Osteocyte (in vitro differentiated cells): ENCODE measurements at regions not wholly inside any gene's neighbourhood (a gene's known extent, or its start where the extent isn't known, plus 50 kb on each side); places are given as distances from the start of the nearest gene placed in this dataset.

Experiments used
- DNase-seq: peaks from one replicate; pipeline ENCODE4 v3.0.0; 2021; ENCODE audit warnings: mixed read lengths; ENCODE audit not compliant: unreplicated experiment; ENCODE audit errors: extremely low spot score
- H3K27ac Mint-ChIP-seq: one replicate; pipeline ENCODE4 v1.8.0; 2021; ENCODE audit warnings: mild to moderate bottlenecking, mixed read lengths; ENCODE audit not compliant: unreplicated experiment
- H3K27me3 Mint-ChIP-seq: one replicate; pipeline ENCODE4 v1.8.0; 2021; ENCODE audit warnings: mixed read lengths; ENCODE audit not compliant: unreplicated experiment
- H3K36me3 Mint-ChIP-seq: one replicate; pipeline ENCODE4 v1.8.0; 2021; ENCODE audit warnings: mixed read lengths; ENCODE audit not compliant: unreplicated experiment
- H3K4me1 Mint-ChIP-seq: one replicate; pipeline ENCODE4 v1.8.0; 2021; ENCODE audit warnings: mixed read lengths; ENCODE audit not compliant: unreplicated experiment
- H3K4me3 Mint-ChIP-seq: one replicate; pipeline ENCODE4 v1.8.0; 2021; ENCODE audit warnings: mild to moderate bottlenecking, moderate library complexity, mixed read lengths; ENCODE audit not compliant: unreplicated experiment
- H3K9me3 Mint-ChIP-seq: one replicate; pipeline ENCODE4 v1.8.0; 2021; ENCODE audit warnings: mixed read lengths; ENCODE audit not compliant: unreplicated experiment
- TF ChIP-seq, protein P1 (sequence below): fragments of 200-600 bp; sonication (generic); IDR thresholded peaks from 2 replicates; pipeline ENCODE4 v1.5.0; 2021; ENCODE audit warnings: antibody characterized with exemption, mild to moderate bottlenecking, moderate library complexity

- H3K36me3 Mint-ChIP-seq: no peaks in the 10 kb centered on the region
- H3K4me3 Mint-ChIP-seq: no peak overlapping the region
- TF ChIP-seq, protein P1, sequence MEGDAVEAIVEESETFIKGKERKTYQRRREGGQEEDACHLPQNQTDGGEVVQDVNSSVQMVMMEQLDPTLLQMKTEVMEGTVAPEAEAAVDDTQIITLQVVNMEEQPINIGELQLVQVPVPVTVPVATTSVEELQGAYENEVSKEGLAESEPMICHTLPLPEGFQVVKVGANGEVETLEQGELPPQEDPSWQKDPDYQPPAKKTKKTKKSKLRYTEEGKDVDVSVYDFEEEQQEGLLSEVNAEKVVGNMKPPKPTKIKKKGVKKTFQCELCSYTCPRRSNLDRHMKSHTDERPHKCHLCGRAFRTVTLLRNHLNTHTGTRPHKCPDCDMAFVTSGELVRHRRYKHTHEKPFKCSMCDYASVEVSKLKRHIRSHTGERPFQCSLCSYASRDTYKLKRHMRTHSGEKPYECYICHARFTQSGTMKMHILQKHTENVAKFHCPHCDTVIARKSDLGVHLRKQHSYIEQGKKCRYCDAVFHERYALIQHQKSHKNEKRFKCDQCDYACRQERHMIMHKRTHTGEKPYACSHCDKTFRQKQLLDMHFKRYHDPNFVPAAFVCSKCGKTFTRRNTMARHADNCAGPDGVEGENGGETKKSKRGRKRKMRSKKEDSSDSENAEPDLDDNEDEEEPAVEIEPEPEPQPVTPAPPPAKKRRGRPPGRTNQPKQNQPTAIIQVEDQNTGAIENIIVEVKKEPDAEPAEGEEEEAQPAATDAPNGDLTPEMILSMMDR: no peak
- no peak for DNase-seq
- H3K4me1 Mint-ChIP-seq: no peaks in the 10 kb centered on the region
- H3K27ac Mint-ChIP-seq: no peak overlapping the region
- no peaks in the 10 kb centered on the region for H3K9me3 Mint-ChIP-seq
- no peaks in the 10 kb centered on the region for H3K27me3 Mint-ChIP-seq
Observed at GRCh38 chr7:13225068-13225467, 537.6 kb downstream of the ARL4A start.

- H3K4me1 Mint-ChIP-seq: no peaks in the 10 kb centered on the region
- H3K9me3 Mint-ChIP-seq: no peaks in the 10 kb centered on the region
- DNase-seq: no peak
- no peaks in the 10 kb centered on the region for H3K27me3 Mint-ChIP-seq
- H3K4me3 Mint-ChIP-seq: no peak overlapping the region
- TF ChIP-seq, protein P1: no peak
- H3K36me3 Mint-ChIP-seq: no peaks in the 10 kb centered on the region
- H3K27ac Mint-ChIP-seq: no peak overlapping the region
Observed at GRCh38 chr7:13226385-13226784, 539.0 kb downstream of the ARL4A start.

DNA sequence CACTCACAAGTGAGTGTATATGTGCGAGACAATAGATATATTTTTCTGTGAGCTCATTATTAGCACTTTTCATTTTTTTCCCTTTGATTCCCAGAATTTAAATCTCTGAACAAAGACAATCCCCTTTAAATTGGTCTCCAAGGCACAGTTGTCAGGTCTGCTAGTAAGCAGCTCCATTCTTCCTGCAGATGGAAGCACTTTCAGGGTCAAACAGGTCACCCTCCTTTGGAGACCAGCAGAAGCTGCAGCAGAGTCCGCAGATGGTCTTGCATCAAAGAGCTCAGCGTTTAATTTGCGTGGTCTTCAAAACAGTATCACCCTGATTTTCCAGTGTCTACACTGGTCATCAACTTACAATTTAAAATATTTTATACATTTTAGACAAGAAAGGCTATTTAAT lies 543.8 kb downstream of the ARL4A start:
- Mint-ChIP-seq H3K4me1 (peaks cover 4% of the 10 kb centered on the region), H3K4me3 (no peak overlapping the region), H3K9me3 (no peaks in the 10 kb centered on the region), H3K27ac (no peak overlapping the region), H3K27me3 (no peaks in the 10 kb centered on the region), H3K36me3 (no peaks in the 10 kb centered on the region)
- no peak for DNase-seq
- TF ChIP-seq, protein P1: no peak

- TF ChIP-seq, protein P1: no peak
- no peak overlapping the region for H3K4me3 Mint-ChIP-seq
- H3K4me1 Mint-ChIP-seq: peaks cover 7% of the 10 kb centered on the region
- H3K9me3 Mint-ChIP-seq: no peaks in the 10 kb centered on the region
- H3K27me3 Mint-ChIP-seq: no peaks in the 10 kb centered on the region
- no peak for DNase-seq
- H3K27ac Mint-ChIP-seq: no peak overlapping the region
- H3K36me3 Mint-ChIP-seq: no peaks in the 10 kb centered on the region
Observed at GRCh38 chr7:13235436-13235835, 548.0 kb downstream of the ARL4A start.

DNA sequence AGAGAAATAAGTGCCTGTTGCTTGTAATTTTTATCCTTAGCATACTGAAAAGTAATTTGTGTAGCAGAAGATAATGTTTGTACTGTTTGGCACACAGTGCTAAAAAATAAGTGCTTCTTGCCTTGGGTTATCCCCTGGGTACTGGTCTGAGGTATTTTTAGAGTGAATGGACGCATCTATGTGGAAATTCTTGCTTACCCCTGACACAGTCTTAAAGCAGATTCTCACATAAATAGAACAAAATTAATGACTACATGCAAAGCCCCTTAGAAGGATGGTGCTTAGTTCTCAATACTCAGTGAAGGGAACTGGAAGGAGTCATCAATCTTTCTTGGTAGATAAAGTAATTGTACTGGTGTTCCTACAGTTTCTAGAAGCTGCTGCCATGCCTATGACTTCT lies 548.6 kb downstream of the ARL4A start:
- Mint-ChIP-seq H3K36me3 (no peaks in the 10 kb centered on the region), H3K27me3 (no peaks in the 10 kb centered on the region), H3K9me3 (no peaks in the 10 kb centered on the region), H3K27ac (no peak overlapping the region), H3K4me3 (no peak overlapping the region), H3K4me1 (peaks cover 8% of the 10 kb centered on the region)
- TF ChIP-seq, protein P1: no peak
- no peak for DNase-seq
